Nephron (organoid): ENCODE measurements at regions not wholly inside any gene's neighbourhood (a gene's known extent, or its start where the extent isn't known, plus 50 kb on each side); places are given as distances from the start of the nearest gene placed in this dataset.

ENCODE experiments used
- H3K27ac Mint-ChIP-seq, 3 experiments: 2 replicates each; pipeline ENCODE4 v1.8.0; 2020; ENCODE audit warnings: mixed read lengths in 3 of 3, mild to moderate bottlenecking in 2 of 3, moderate library complexity in 1 of 3
- H3K27me3 Mint-ChIP-seq: 2 replicates; pipeline ENCODE4 v1.8.0; 2021; ENCODE audit warnings: low read depth, mild to moderate bottlenecking, moderate library complexity, mixed read lengths
- H3K36me3 Mint-ChIP-seq: 2 replicates; pipeline ENCODE4 v1.8.0; 2020; ENCODE audit warnings: low read depth, mixed read lengths
- H3K4me1 Mint-ChIP-seq: 2 replicates; pipeline ENCODE4 v1.8.0; 2020; ENCODE audit warnings: mixed read lengths
- H3K4me3 Mint-ChIP-seq, 3 experiments: 2 replicates each; pipeline ENCODE4 v1.8.0; 2020; ENCODE audit warnings: mild to moderate bottlenecking in 3 of 3, mixed read lengths in 3 of 3, moderate library complexity in 2 of 3
- H3K9me3 Mint-ChIP-seq: 2 replicates; pipeline ENCODE4 v1.8.0; 2020; ENCODE audit warnings: mixed read lengths
- CTCF ChIP-seq, 3 experiments: fragments of 200-600 bp; sonication (generic); IDR thresholded peaks; one replicate each; pipeline ENCODE4 v1.5.0; 2021; ENCODE audit warnings: antibody characterized with exemption in 3 of 3; ENCODE audit not compliant: unreplicated experiment in 3 of 3

DNA sequence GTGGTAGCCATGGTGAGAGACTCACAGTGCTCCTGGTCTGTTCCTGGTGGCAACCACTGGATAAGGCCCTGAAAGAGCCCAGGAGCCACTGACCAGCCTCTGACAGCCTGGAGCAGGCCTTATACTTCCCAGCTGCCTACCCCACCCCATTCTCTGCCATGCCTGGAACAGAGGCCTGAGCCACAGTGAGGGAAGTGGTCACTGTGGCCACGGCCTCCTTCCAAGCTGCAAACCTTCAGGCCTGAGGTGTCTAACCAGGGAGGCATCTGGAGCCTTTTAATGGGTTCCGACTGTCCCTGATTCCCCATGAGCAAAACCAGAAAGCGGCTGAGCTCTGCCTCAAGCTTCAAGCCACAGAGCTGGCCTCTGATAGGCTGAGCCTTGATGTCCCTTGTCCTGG lies 113.0 kb upstream of the SIRPA start:
- Mint-ChIP-seq H3K9me3 (no peaks in the 10 kb centered on the region), H3K36me3 (no peaks in the 10 kb centered on the region), H3K27me3 (peaks cover 14% of the 10 kb centered on the region), H3K4me1 (peaks cover 4% of the 10 kb centered on the region), H3K27ac (no peak overlapping the region), H3K4me3 (no peak overlapping the region)
- no peak for TF ChIP-seq CTCF (IDR thresholded peaks at IDR 0.05; ENCODE audit: unreplicated experiment in 3 of 3)

- no peaks in the 10 kb centered on the region for H3K9me3 Mint-ChIP-seq
- H3K27me3 Mint-ChIP-seq, result peaks cover 10% of the 10 kb centered on the region
- H3K4me1 Mint-ChIP-seq, result peaks cover 14% of the 10 kb centered on the region
- no peak for TF ChIP-seq CTCF (IDR thresholded peaks at IDR 0.05; ENCODE audit: unreplicated experiment in 3 of 3)
- no peak overlapping the region for H3K4me3 Mint-ChIP-seq
- no peak overlapping the region for H3K27ac Mint-ChIP-seq
- H3K36me3 Mint-ChIP-seq, result peaks cover under 1% of the 10 kb centered on the region
Observed at GRCh38 chr20:1779567-1779966, 115.6 kb upstream of the SIRPA start.

DNA sequence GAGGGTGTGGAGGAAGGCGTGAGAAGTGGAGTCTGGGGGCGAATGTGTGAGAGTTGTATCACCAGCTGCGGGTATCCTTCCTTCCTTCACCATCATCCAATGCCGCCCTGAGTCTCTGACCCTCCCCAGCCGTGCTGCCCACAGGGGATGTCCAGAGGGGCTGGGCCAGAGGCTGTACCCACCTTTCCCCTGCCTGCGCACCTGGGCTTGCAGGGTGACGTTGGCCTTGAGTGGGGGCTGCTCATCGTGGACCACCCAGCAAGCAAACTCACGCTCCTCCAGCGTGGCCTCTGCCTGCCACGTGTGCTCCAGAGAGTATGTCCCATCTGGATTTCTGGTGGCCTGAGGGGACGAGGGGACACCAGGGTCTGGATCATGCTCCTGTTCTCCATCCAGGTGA lies 116.9 kb upstream of the SIRPA start:
- Mint-ChIP-seq H3K27ac (no peak overlapping the region), H3K4me1 (peaks cover 14% of the 10 kb centered on the region), H3K4me3 (no peak overlapping the region), H3K9me3 (no peaks in the 10 kb centered on the region), H3K36me3 (peaks cover 4% of the 10 kb centered on the region), H3K27me3 (peaks cover 10% of the 10 kb centered on the region)
- no peak for TF ChIP-seq CTCF (IDR thresholded peaks at IDR 0.05; ENCODE audit: unreplicated experiment in 3 of 3)

DNA sequence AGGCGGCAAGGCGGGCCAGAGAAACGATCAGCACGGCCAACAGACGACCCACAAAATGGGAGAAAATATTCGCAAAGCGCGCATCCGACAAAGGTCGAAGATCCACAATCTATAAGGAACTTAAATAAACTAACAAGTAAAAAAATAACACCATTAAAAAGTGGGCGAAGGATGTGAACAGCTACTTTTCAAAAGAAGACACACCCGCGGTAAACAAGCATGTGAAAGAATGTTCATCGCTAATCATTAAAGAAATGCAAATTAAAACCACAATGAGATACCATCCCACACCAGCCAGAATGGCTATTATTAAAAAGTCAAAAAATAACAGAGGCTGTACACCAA lies 117.8 kb upstream of the SIRPA start:
- H3K27ac Mint-ChIP-seq, result peak overlapping the region; percentile 29 to 69 (median 51)
- peaks cover 14% of the 10 kb centered on the region for H3K4me1 Mint-ChIP-seq
- H3K9me3 Mint-ChIP-seq, result no peaks in the 10 kb centered on the region
- peaks cover 10% of the 10 kb centered on the region for H3K27me3 Mint-ChIP-seq
- peaks cover 4% of the 10 kb centered on the region for H3K36me3 Mint-ChIP-seq
- H3K4me3 Mint-ChIP-seq, result peak overlapping the region; percentile 92 to 97 (median 93)
- TF ChIP-seq CTCF (IDR thresholded peaks at IDR 0.05; ENCODE audit: unreplicated experiment in 3 of 3), result no peak

- H3K27me3 Mint-ChIP-seq, result peaks cover 10% of the 10 kb centered on the region
- peak; percentile 81 to 85 (median 82) for TF ChIP-seq CTCF (IDR thresholded peaks at IDR 0.05; ENCODE audit: unreplicated experiment in 3 of 3)
- H3K27ac Mint-ChIP-seq, result peak overlapping the region; percentile 29 to 82 (median 51)
- peaks cover 14% of the 10 kb centered on the region for H3K4me1 Mint-ChIP-seq
- H3K9me3 Mint-ChIP-seq, result no peaks in the 10 kb centered on the region
- H3K4me3 Mint-ChIP-seq, result peak overlapping the region; percentile 92 to 97 (median 93)
- H3K36me3 Mint-ChIP-seq, result peaks cover 4% of the 10 kb centered on the region
Observed at GRCh38 chr20:1776681-1777475, 118.3 kb upstream of the SIRPA start.

GRCh38 chr20:1775117-1775516 lies 117.5 kb upstream of the SIRPG start:
- H3K27me3 Mint-ChIP-seq, result peaks cover 4% of the 10 kb centered on the region
- no peaks in the 10 kb centered on the region for H3K9me3 Mint-ChIP-seq
- peaks cover 4% of the 10 kb centered on the region for H3K36me3 Mint-ChIP-seq
- peak overlapping the region; percentile 92 to 97 (median 93) for H3K4me3 Mint-ChIP-seq
- peak overlapping the region in 1 of 3 experiments; percentile 27 for H3K27ac Mint-ChIP-seq
- peaks cover 14% of the 10 kb centered on the region for H3K4me1 Mint-ChIP-seq
- no peak for TF ChIP-seq CTCF (IDR thresholded peaks at IDR 0.05; ENCODE audit: unreplicated experiment in 3 of 3)
